Iris pigment epithelial cell (primary cell): ENCODE measurements at regions not wholly inside any gene's neighbourhood (a gene's known extent, or its start where the extent isn't known, plus 50 kb on each side); places are given as distances from the start of the nearest gene placed in this dataset.
A peak's percentile ranks its signal among the peaks of the same experiment; 100 is the strongest.

Source experiments
- DNase-seq: peaks from one replicate; pipeline ENCODE4 v3.0.0-alpha.2; 2011; ENCODE audit warnings: low read depth

DNA sequence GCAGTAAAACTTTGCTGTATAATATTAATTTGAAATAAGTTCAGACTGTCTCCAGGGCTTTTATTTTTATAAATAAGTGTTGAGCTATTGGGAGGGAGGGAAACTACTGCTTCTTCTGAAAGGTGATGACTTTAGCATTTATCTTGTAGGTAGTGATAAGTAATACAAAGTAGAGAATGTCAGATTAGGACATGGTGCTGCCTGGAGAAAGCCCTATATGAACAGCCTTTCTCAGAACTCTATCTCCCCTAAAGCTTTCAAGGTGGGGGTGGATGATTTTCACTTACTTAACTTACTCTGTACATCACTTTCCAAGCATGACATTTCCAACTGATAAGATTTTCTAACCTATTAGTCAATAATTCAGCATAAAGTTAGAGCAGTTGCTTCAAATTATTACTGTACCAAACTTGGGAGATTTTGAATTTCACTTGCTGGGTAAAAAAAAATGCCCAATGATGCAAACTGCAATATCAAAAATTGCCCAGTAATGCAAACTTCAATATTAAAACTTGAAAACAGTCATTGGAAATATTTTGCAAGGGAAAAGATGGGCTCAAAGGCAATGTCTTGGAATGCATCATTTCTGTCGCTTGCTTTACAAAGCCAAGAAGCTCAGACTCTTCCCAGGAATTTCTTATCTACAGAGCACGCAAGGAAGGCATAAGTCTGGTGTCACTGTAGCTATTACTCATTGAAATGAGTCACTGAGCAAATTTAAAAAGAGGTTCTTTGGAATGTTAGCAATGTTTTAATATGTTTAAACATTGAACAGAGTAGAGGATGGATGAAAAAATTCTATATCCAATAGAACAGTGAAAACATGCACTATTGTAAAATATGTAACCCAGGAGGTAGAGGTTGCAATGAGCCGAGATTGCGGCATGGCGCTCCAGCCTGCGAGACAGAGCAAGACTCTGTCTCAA is 569.5 kb downstream of the PSAT1 start:
- peak; percentile 89 for DNase-seq

DNA sequence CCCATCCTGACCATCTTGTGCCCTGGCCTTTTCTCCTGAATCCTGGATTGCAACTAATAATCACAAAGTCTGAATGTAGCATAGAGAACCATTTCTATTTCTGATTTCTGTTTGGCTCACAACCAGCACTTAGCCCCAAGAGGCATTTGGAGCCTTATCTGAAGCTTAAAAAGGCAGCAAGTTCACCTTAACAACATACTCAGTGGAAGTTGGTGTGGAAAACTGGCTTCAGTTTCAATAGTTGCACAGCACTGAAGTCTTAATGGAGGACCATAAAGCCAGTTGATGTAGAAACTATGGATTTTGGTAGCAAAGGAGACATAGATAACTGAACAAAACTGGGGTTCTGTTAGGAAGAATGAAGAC is 574.1 kb downstream of the PSAT1 start:
- DNase-seq, result no peak

DNA sequence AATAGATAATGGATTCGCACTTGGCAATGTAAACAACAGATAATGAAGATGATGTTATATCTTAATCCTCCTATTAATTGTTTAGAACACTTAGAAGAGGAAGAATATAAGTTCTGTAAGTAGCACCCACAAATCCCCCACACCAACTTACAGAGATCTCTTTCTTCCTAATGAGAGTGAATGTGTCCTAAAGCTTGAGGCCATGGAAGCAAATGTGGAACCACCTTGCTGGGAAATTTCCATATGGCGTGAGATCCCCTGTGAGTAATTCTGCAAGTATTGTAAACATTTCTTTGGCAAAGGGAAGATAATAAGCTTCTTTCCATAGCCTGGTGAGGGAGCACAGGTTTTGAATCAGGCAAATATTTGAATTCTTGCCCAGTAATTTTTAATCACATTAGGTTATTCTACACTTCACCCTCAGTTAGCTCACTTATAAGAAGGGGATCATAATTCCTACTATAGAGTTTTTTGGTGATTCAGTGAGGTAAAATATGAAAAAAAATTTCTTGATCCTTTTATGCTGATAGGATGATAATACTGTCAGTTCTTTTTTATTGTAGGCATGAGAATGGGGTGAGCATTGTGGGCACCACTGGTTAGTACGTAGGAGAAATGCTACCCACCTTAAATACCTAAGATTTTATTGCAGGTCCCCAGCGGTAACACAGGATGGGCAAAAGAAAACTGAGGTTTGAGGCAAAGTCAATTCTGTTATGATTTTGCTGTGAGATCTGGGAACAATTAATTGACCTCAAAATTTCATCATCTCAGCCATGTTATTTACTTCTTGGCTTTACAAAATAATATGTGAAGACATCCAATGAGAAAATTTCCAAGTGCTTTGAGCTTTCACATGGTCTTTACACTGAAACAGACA is 574.8 kb downstream of the PSAT1 start:
- peak; percentile 89 for DNase-seq

DNA sequence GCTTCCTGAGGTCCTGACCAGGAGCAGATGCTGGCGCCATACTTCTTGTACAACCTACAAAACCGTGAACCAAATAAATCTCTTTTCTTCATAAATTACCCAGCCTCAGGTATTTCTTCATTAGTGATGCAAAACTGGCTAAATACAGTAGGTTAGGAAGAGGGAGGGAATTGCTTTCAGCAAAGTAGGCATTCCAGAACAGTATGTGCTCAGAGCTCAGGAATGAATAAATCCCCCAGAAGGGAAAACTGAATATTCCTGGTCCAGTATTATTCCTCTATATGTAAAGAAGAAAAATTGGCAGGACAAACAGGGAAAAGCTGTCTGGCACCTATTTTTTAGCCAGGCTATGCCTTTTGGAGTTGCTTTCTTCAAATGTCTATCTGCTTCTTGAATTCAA is 577.1 kb downstream of the PSAT1 start:
- DNase-seq, result no peak

DNA sequence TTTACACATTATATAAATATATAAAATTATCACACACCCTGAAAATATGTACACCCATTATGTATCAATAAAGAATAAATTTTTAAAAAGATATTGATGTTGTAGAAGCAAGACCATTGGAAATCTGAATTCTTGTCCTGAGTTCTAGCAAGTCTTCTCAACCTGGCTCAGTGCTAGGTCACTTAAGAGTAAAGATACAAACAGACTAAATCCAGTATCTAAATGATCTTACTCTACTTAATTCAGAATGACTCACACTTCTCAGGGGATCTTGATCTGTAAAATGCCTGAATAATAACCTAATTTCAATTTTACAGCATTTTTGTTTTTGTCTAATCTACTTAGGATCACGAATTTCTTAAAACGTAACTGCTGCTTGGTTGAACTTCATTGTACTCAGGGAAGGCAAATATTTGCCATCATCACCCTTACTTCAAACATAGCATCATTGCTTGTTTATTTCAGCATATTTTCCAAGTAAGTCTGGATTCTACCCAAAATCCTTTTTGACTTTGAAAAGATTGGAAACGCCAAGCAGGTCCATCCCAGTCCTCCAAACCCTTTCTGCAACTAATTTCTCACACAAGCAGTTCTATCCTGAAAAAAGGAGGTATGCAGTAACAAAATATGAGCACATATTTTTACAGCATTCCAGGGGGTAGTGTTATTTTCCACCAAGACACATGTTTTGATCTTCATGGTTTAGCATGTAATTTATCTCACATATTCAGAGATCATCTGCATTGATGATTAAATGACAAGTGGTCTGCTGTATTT is 582.6 kb downstream of the PSAT1 start:
- peak; percentile 21 for DNase-seq

DNA sequence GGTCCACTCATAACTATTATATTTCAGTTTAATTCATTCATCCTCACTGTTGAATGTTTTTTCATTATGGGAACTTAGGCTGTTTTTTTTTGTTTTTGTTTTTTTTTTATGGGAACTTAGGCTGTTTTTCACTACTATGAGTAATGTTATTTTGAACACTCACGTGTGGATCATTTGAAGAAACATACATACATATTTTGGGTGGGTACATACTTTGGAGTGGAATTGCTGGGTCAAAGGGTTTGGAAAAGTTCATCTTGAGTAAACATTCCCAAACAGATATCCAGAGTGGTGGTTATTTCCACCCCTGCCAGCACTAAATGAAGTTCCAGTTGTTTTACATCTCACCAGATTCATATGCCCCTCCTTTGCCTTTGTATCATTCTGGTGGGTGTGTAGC is 584.4 kb downstream of the PSAT1 start:
- DNase-seq, result no peak

DNA sequence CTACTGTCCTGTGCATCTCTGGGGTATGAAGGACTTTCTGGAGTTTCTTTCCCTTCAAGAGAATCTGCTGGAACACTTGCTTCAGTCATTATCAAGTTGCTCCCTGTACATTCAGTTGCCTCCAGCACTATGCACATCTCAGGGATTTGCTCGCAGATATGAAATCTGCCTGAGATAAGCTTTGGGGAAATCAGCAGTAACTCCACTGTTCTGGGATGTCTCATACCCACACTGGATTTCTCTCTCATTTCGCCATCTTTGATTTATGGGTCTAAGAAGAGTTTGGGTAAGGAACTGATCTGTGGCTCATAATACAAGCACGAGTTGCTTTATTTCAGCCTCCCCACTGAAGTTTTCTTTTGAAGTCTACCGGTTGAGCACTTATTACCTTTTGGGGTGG is 585.6 kb downstream of the PSAT1 start:
- no peak for DNase-seq

DNA sequence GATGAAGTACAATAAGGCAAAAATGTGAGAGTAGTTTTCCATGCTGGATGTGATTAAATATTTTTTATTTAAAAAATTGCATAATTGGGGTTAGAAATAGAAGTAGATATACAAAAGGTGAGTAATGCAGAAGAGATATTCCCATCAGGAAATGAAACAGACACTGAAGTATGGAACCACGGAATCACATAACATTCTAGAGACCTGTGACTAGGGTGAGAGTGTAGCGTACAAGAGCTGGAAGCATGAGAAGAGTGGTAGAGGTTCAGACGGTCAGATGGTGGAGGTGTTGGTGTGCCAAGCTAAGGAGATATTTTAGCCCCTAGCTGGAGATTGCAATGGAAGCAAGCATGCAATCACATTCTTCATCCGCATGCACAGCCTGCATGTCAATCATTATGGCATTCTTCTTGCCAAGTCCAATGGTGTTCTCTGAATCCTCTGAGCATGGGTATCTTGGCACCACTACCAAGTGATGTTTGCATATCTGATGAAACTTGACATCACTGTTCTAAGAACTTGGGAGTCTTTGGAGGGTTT is 587.8 kb downstream of the PSAT1 start:
- DNase-seq, result peak; percentile 51

DNA sequence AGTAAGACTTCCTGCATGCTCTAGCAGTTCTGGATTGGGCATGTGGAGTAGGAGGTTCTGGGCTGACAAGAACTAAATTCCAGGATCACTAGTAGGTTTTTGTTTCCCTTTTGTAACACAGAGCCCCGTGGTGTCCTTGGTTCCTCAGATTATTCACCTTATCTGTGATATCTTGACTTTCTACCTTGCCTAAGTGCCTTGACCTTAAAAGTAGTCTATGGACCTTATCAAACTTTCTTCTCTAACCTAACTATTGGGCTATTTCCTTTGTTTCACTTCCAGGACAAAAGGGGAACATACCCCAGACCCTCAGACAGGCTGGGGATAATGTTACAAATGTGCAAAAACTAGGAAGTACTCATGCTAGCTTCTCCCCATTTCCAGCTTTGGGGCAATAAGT is 595.3 kb downstream of the PSAT1 start:
- DNase-seq, result no peak

DNA sequence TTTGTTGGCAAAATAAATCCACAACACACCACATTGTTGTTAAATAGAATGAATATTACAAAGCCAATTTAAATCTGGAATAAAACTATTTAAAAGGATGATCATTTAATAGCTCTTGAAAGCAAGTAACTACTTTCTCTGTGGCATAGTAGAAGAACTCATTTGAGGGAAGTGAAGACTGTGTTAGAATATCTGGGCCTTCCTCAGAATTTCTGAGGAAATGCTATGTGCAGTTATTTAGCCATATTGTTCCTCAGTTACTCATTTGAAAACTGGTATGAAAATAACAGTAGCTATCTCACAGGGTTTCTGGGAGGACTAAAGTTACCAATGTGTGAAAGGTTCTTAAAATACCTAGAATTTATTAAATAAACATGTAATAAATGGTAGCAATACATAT is 595.8 kb downstream of the PSAT1 start:
- DNase-seq, result no peak

DNA sequence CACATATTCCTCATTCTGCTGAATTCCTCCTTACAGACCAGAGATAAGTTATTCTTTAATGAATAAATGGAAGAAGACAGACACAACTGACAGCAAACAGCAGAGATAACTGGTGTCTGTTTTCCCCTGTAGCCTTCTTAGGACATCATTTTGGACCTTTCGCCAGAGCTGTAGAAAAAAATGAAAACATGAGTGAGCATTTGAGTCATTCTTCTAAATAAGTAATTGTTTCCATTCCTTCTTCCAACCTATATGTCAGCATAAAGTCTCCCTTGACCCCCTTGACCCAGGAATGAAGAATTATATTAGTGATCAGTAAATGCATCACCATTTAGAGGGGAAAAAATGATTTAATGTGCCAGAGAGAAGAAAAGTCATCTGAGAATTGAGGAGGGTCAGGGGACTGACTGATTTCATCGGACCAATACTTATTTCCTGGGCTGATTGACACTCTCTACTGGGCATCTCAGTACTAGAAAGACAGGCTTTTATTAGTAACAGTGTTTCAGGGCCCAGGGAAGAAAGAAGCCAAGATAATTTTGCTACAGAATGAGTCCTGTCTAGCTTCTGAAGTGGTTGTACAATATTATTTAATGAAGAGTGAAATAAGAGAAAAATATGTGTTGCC is 597.0 kb downstream of the PSAT1 start:
- peak; percentile 43 for DNase-seq

DNA sequence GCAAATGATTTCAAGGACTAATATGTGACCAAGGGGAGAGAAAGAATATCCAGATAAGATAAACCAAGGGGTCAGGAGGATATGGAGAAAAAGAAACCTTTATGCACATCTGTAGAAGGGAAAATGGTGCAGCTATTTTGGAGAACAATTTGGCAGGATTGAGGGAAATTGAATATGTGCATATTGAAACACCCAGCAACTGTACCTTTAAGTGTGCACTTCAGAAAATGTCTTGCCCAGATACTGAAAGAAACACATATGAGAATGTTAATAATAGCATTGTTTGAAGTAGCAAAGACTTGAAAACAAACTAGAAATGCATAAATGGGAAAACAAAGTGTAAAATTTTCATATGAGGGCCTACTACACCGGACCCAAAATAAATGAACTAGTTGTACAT is 599.6 kb downstream of the PSAT1 start:
- DNase-seq, result no peak

DNA sequence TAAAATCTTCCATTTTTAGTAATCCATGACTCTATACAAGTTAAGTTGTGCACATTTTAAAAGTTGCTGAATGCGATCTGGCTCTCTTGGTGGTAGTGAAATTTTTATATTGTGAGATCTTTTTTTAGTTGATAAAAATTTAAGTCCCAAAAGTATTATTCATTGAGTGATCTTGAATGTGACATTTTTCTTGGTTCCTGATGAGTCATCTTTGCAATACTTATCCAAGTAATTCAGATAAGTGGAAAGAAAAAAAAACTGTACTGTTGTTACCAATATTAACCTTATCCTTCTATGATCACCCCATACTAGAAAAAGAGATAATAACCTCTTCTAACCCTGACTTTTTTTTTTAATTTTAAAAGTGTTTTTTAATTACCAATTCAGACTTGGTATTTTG is 601.3 kb downstream of the PSAT1 start:
- no peak for DNase-seq

DNA sequence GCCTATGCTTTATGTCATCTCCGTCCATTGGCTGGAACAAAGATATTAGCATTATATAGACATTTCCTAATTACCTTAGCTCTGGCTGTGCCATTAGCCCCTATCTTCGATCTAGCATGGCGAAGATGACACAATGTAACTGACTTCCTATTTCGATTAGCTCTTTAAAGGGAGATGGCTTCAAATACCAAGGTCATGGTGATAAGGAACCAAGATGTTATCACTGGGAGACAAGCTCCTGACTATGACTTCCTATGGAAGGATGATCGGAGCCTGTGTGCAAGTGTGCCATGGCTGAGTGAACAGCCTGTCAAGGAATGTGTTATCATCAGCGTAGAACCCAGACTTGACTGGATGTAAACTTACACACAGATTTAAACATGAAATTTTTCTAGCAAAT is 602.1 kb downstream of the PSAT1 start:
- no peak for DNase-seq

DNA sequence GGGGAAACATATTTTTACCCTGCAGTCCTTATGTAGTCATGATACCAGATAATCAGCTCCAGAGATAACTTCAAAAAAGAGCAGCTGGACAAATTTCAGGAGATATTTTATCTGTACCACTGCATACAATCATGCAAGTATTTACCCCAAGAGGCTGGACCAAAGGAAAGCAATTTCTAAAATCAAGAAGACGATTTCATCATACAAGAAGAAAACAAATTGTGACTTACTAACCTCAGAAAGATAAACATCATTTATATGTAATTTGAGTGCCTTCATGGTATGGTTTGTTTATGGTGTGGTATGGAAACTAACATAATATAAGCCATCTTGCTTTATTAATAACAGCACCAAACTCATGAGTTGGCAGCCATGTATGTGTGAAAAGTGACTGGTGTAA is 603.6 kb downstream of the PSAT1 start:
- DNase-seq, result peak; percentile 17

DNA sequence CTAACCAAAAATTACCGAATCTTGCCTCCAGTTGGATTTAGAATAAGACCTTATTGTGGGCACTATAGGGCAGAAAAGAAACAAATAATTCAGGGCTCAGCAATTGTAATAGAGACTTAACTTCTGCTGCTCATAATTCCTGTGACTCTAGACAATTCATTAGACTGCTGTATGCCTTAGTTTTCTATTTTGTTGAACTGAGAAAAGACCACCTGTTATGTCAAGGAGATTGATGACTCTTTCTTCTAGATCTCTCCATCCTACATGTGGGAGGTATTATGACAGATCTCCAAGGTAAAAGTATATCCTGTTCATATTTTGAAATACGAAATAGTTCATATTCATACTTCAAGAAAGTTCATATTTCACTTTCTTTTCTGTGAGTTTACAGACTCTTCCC is 605.1 kb downstream of the PSAT1 start:
- DNase-seq, result no peak

DNA sequence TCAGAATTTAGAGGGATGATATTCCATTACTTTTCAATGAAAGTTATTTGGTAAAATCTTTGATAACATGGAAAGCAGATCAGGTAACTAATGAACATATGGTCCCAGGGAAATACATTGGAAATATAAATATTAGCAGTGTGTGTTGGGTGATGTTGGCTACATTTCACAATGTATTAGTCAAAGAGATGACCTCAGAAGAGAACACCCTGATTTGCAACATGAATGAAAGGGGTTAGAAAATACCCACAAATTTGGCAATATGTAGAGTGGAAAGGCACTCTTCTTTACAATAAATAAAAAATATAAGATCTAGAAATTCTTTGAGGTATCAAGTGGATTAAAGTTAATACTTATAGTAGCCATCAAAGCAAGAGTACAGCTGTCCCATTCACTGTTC is 606.7 kb downstream of the PSAT1 start:
- peak; percentile 74 for DNase-seq

DNA sequence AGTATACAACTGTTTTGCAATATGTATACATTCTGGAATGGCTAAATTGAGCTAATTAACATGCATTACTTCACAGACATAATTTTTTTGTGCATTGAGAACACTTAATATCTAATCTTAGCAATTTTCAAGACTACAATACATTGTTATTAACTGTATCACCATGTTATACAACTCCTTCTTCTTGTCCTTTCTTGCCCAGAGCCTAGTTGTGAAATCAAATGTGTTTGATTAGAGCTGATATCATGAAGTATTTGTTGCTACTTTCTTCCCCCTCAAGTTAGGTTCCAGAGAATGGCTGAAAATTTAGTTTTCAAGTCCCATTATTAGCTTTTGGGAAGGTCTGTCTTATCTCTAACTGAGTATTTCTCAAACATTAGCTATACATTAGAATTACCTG is 607.8 kb downstream of the PSAT1 start:
- no peak for DNase-seq

DNA sequence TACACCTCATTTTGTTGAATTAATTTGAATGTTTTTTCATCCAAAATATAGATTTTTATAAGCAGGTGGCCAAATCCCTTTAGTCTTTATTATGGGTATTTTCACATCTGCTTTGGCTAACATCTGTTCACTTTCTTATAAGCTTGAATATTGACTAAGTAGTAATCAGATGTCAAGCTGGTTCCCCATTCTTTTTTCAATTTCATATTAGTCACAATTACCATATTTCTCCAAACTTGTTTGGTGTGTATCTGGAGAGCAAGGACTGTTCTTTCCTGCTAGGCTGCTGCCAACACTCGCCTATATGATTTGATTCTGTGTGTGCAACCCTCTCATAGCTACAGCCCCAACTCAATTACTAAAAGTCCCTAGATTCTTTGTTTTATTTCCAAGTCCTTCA is 608.5 kb downstream of the PSAT1 start:
- no peak for DNase-seq

DNA sequence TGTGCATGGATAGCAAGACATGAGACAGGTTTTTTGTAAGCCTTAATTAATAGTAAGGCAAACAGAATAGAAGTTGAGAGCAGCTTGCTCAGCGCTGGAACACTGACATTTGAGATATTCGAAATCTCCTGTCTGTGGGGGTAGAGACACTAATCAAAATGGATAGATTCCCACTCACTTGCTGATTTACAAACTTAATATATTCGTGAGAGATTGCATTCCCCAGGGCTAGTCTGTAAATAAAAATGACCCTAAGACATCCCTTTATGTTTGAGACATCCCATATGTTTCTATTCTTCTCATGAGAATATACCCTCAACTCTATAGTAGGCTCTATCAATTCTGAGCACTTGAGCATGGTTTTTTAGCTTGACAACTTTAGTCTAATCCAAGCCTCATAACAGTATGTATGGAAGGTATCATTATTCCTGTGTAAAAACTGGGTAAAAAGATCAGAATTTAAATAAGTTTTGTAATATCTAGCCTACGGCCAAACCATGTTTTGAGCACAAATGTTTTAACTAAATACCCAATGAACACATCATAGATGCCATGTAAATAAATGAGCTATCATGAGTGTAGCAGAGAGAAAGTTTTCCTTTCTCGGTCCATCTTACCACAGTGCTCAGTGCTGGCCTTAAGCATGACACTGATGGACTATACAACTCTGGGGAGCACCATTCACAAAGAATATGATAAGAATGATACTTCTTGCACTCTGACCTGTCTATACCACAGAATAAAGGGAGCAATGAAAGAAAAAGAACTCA is 609.2 kb downstream of the PSAT1 start:
- no peak for DNase-seq

DNA sequence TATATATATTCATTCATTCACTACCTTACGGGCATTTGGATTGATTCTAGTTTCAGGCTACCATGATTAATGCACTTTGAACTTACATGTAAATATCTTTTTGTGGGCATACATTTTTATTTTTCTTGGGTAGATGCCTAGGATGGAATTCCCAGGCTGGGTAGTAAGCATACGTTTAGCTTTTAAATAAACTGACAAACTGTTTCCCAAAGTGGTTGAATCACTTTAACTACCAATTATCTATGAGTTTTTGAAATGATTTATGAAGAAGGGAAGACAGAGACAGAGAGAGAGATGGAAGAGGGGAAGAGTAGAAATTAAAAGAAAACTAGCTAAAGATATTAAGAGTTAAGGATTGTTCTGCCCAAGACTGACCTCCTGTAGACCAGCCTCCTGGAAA is 612.6 kb downstream of the PSAT1 start:
- DNase-seq, result peak; percentile 43
